ENCODE measurements at regions not wholly inside any gene's neighbourhood (a gene's known extent, or its start where the extent isn't known, plus 50 kb on each side); places are given as distances from the start of the nearest gene placed in this dataset.

DNA sequence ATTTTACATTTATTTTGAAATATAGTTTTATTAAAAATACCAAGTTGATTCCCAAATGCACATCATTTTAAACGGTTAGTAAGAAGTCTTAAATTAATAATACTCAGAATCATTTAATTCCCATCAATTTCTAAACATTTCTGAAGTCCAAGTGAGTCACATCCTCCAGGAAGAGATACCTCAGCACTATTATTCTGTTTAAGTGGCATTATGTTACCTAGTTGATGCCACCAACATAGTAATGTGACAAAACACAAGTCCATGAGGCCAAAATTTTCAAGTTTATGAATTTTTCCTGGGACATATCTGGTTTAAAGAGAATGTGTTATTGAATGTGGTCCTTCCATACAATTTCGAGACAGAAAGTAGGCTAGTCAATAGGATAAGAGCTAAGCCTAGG, 1348.3 kb upstream of the CDH9 start (continued):
- TF ChIP-seq TOX (CRISPR knock-in tag; IDR thresholded peaks at IDR 0.05; ENCODE audit: borderline replicate concordance) = no peak
- no peak for TF ChIP-seq SNAI2 (CRISPR knock-in tag; IDR thresholded peaks at IDR 0.05)

DNA sequence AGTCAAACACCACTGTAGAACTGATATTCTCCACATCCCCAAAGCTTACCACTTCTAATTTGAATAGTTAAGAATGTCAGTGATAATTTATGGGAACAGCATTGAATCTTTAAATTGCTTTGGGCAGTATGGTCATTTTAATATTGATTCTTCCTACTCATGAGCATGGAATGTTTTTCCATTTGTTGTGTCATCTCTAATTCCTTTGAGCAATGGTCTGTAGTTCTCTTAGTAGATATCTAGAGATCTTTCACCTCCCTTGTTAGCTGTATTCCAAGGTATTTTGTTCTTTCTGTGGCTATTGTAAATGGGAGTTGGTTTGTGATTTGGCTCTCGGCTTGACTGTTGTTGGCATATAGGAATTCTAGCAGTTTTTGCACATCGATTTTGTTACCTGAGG, 1341.8 kb upstream of the CDH9 start:
- TF ChIP-seq ISL1 (CRISPR knock-in tag; IDR thresholded peaks at IDR 0.05) (no peak), ZNF8 (CRISPR knock-in tag; IDR thresholded peaks at IDR 0.05) (no peak), SNAI2 (CRISPR knock-in tag; IDR thresholded peaks at IDR 0.05) (no peak), ZNF70 (CRISPR knock-in tag; IDR thresholded peaks at IDR 0.05) (no peak), ZFP3 (CRISPR knock-in tag; IDR thresholded peaks at IDR 0.05) (no peak), CSDC2 (CRISPR knock-in tag; IDR thresholded peaks at IDR 0.05) (no peak), PPARA (CRISPR knock-in tag; IDR thresholded peaks at IDR 0.05; ENCODE audit: borderline replicate concordance) (no peak), RARB (CRISPR knock-in tag; IDR thresholded peaks at IDR 0.05) (no peak), POU6F1 (CRISPR knock-in tag; IDR thresholded peaks at IDR 0.05; ENCODE audit: borderline replicate concordance, low read depth) (no peak)
- TF ChIP-seq, protein P1, sequence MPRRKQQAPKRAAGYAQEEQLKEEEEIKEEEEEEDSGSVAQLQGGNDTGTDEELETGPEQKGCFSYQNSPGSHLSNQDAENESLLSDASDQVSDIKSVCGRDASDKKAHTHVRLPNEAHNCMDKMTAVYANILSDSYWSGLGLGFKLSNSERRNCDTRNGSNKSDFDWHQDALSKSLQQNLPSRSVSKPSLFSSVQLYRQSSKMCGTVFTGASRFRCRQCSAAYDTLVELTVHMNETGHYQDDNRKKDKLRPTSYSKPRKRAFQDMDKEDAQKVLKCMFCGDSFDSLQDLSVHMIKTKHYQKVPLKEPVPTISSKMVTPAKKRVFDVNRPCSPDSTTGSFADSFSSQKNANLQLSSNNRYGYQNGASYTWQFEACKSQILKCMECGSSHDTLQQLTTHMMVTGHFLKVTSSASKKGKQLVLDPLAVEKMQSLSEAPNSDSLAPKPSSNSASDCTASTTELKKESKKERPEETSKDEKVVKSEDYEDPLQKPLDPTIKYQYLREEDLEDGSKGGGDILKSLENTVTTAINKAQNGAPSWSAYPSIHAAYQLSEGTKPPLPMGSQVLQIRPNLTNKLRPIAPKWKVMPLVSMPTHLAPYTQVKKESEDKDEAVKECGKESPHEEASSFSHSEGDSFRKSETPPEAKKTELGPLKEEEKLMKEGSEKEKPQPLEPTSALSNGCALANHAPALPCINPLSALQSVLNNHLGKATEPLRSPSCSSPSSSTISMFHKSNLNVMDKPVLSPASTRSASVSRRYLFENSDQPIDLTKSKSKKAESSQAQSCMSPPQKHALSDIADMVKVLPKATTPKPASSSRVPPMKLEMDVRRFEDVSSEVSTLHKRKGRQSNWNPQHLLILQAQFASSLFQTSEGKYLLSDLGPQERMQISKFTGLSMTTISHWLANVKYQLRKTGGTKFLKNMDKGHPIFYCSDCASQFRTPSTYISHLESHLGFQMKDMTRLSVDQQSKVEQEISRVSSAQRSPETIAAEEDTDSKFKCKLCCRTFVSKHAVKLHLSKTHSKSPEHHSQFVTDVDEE (CRISPR knock-in tag; IDR thresholded peaks at IDR 0.05) = no peak
- no peak for ATAC-seq

DNA sequence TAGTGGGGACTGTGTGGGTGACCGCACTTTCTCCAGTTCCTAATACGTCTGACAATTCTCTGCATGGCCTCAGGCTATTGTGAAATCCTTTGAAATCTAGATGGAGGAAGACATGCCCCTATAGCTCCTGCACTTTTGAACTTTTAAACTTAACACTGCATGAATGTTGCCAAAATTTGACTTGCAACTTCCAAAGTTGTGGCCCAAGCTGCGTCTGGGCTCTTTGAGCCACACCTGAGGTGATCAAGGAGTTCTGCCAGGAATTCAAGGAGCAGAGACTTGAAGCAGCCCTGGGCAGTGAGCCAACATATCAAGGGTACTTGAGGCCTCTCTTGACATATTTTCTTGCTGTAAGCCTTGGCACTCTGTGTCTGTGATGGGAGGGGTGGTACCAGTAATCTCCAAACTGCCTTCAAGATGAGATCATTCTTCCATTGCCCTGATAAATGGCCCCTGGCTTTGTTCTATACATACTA, 1336.1 kb upstream of the CDH9 start:
- no peak for ATAC-seq
- TF ChIP-seq, protein P2, sequence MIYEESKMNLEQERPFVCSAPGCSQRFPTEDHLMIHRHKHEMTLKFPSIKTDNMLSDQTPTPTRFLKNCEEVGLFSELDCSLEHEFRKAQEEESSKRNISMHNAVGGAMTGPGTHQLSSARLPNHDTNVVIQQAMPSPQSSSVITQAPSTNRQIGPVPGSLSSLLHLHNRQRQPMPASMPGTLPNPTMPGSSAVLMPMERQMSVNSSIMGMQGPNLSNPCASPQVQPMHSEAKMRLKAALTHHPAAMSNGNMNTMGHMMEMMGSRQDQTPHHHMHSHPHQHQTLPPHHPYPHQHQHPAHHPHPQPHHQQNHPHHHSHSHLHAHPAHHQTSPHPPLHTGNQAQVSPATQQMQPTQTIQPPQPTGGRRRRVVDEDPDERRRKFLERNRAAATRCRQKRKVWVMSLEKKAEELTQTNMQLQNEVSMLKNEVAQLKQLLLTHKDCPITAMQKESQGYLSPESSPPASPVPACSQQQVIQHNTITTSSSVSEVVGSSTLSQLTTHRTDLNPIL (CRISPR knock-in tag; IDR thresholded peaks at IDR 0.05; ENCODE audit: low read depth) = no peak
- TF ChIP-seq RARB (CRISPR knock-in tag; IDR thresholded peaks at IDR 0.05) = no peak
- TF ChIP-seq ISL1 (CRISPR knock-in tag; IDR thresholded peaks at IDR 0.05) = no peak
- no peak for TF ChIP-seq PPARA (CRISPR knock-in tag; IDR thresholded peaks at IDR 0.05; ENCODE audit: borderline replicate concordance)
- no peak for TF ChIP-seq SNAI2 (CRISPR knock-in tag; IDR thresholded peaks at IDR 0.05)
- no peak for TF ChIP-seq ESRRG (CRISPR knock-in tag; IDR thresholded peaks at IDR 0.05)
- no peak for TF ChIP-seq ZC3H10 (CRISPR knock-in tag; IDR thresholded peaks at IDR 0.05)
- no peak for TF ChIP-seq OSR1 (CRISPR knock-in tag; IDR thresholded peaks at IDR 0.05)
- no peak for TF ChIP-seq TCF4 (CRISPR knock-in tag; IDR thresholded peaks at IDR 0.05; ENCODE audit: borderline replicate concordance)
- no peak for TF ChIP-seq ZNF565 (CRISPR knock-in tag; conservative IDR thresholded peaks at IDR 0.05; ENCODE audit: low read depth)
- no peak for TF ChIP-seq ZNF70 (CRISPR knock-in tag; IDR thresholded peaks at IDR 0.05)
- TF ChIP-seq CSDC2 (CRISPR knock-in tag; IDR thresholded peaks at IDR 0.05) = no peak
- no peak for TF ChIP-seq TOX (CRISPR knock-in tag; IDR thresholded peaks at IDR 0.05; ENCODE audit: borderline replicate concordance)
- TF ChIP-seq, protein P1 (CRISPR knock-in tag; IDR thresholded peaks at IDR 0.05) = no peak
- no peak for TF ChIP-seq ARNTL (CRISPR knock-in tag; IDR thresholded peaks at IDR 0.05; ENCODE audit: borderline replicate concordance, low read depth)
- TF ChIP-seq CSRNP3 (CRISPR knock-in tag; IDR thresholded peaks at IDR 0.05) = no peak
- TF ChIP-seq ZFP30 (CRISPR knock-in tag; IDR thresholded peaks at IDR 0.05) = no peak
- no peak for TF ChIP-seq BACH2 (CRISPR knock-in tag; IDR thresholded peaks at IDR 0.05; ENCODE audit: borderline replicate concordance)
- TF ChIP-seq GLIS3 (CRISPR knock-in tag; IDR thresholded peaks at IDR 0.05) = no peak

Measured in SK-N-SH treated with all-trans-retinoic acid at 6 μM for 48 hours (cell line).